Muscle of leg (tissue), 3 donors: ENCODE measurements at regions not wholly inside any gene's neighbourhood (a gene's known extent, or its start where the extent isn't known, plus 50 kb on each side); places are given as distances from the start of the nearest gene placed in this dataset.

Source experiments
- DNase-seq: peaks from one replicate; pipeline ENCODE4 v3.0.0; 2013
- H3K27ac ChIP-seq: one replicate; pipeline ENCODE4 v1.5.1; 2013; ENCODE audit warnings: mild to moderate bottlenecking, low read length, control low read depth
- H3K27me3 ChIP-seq: one replicate; pipeline ENCODE4 v1.6.1; 2013; ENCODE audit warnings: low read length; ENCODE audit not compliant: control insufficient read depth, insufficient read depth
- H3K36me3 ChIP-seq: one replicate; pipeline ENCODE4 v1.6.1; 2013; ENCODE audit warnings: low read length; ENCODE audit not compliant: control insufficient read depth, insufficient read depth
- H3K4me1 ChIP-seq: one replicate; pipeline ENCODE4 v1.6.1; 2013; ENCODE audit warnings: low read length; ENCODE audit not compliant: control insufficient read depth, insufficient read depth
- H3K4me3 ChIP-seq: one replicate; pipeline ENCODE4 v1.5.1; 2013; ENCODE audit warnings: low read length, control low read depth
- H3K9me3 ChIP-seq: replicated peaks from 2 replicates; pipeline ENCODE4 v1.6.1; 2013; ENCODE audit warnings: low read depth, low read length; ENCODE audit not compliant: control insufficient read depth
- WGBS: methylation state at CpG from one replicate; pipeline ENCODE4 v1.1.5; 2013; ENCODE audit warnings: missing lambda C conversion rate; ENCODE audit not compliant: insufficient coverage; 5-methylcytosine and 5-hydroxymethylcytosine counted together

GRCh38 chr1:192475970-192476369, 99.6 kb upstream of the RGS1 start:
- Histone ChIP-seq H3K9me3 (peaks cover 5% of the 10 kb centered on the region), H3K27ac (no peak overlapping the region), H3K27me3 (no peaks in the 10 kb centered on the region), H3K36me3 (no peaks in the 10 kb centered on the region), H3K4me1 (peaks cover 9% of the 10 kb centered on the region), H3K4me3 (no peak overlapping the region)
- 100% methylated on average over 1 of the region's 3 CpGs for WGBS
- DNase-seq: peak; percentile 35

- peak; percentile 27 for DNase-seq
- H3K27ac ChIP-seq: no peak overlapping the region
Observed at GRCh38 chr1:192476802-192477298, 98.7 kb upstream of the RGS1 start.

GRCh38 chr1:192477630-192478029, 97.9 kb upstream of the RGS1 start:
- WGBS: no CpG with 5 or more reads among the region's 2 CpGs
- Histone ChIP-seq H3K27me3 (no peaks in the 10 kb centered on the region), H3K27ac (no peak overlapping the region), H3K4me1 (peaks cover 9% of the 10 kb centered on the region), H3K36me3 (no peaks in the 10 kb centered on the region), H3K9me3 (peaks cover 5% of the 10 kb centered on the region), H3K4me3 (no peak overlapping the region)
- peak; percentile 71 for DNase-seq

More at GRCh38 chr1:192476802-192477298, 98.7 kb upstream of the RGS1 start:
- 67% methylated on average over 7 of the region's 12 CpGs for WGBS
- Histone ChIP-seq H3K36me3 (no peaks in the 10 kb centered on the region), H3K27me3 (no peaks in the 10 kb centered on the region), H3K9me3 (peaks cover 5% of the 10 kb centered on the region), H3K4me1 (peaks cover 9% of the 10 kb centered on the region), H3K4me3 (no peak overlapping the region)

- Histone ChIP-seq H3K36me3 (no peaks in the 10 kb centered on the region), H3K4me1 (peaks cover 3% of the 10 kb centered on the region), H3K27me3 (no peaks in the 10 kb centered on the region), H3K4me3 (no peak overlapping the region), H3K9me3 (no peaks in the 10 kb centered on the region), H3K27ac (no peak overlapping the region)
- peak; percentile 73 for DNase-seq
- no CpG with 5 or more reads among the region's 1 CpG for WGBS
Observed at GRCh38 chr1:192485692-192486436, 89.7 kb upstream of the RGS1 start.

GRCh38 chr1:192488058-192488457, 87.5 kb upstream of the RGS1 start:
- H3K4me3 ChIP-seq: no peak overlapping the region
- H3K36me3 ChIP-seq: no peaks in the 10 kb centered on the region
- no peak for DNase-seq
- no peaks in the 10 kb centered on the region for H3K9me3 ChIP-seq
- H3K4me1 ChIP-seq: peaks cover 3% of the 10 kb centered on the region
- H3K27me3 ChIP-seq: no peaks in the 10 kb centered on the region
- no peak overlapping the region for H3K27ac ChIP-seq

GRCh38 chr1:192489047-192489446, 86.5 kb upstream of the RGS1 start:
- WGBS: no CpG with 5 or more reads among the region's 1 CpG
- Histone ChIP-seq H3K4me3 (no peak overlapping the region), H3K36me3 (no peaks in the 10 kb centered on the region), H3K27me3 (no peaks in the 10 kb centered on the region), H3K27ac (peak overlapping the region; percentile 94), H3K9me3 (no peaks in the 10 kb centered on the region), H3K4me1 (peaks cover 3% of the 10 kb centered on the region)
- DNase-seq: peak; percentile 60

- Histone ChIP-seq H3K9me3 (no peaks in the 10 kb centered on the region), H3K4me1 (peaks cover 3% of the 10 kb centered on the region), H3K4me3 (no peak overlapping the region), H3K27ac (peak overlapping the region; percentile 94), H3K27me3 (no peaks in the 10 kb centered on the region), H3K36me3 (no peaks in the 10 kb centered on the region)
- peak; percentile 97 for DNase-seq
- no CpG with 5 or more reads among the region's 2 CpGs for WGBS
Observed at GRCh38 chr1:192489748-192490147, 85.8 kb upstream of the RGS1 start.

GRCh38 chr1:192491804-192492554, 83.6 kb upstream of the RGS1 start:
- DNase-seq: no peak
- Histone ChIP-seq H3K4me1 (peaks cover 3% of the 10 kb centered on the region), H3K4me3 (no peak overlapping the region), H3K27me3 (no peaks in the 10 kb centered on the region), H3K9me3 (no peaks in the 10 kb centered on the region), H3K27ac (no peak overlapping the region), H3K36me3 (no peaks in the 10 kb centered on the region)
- WGBS: no CpG with 5 or more reads among the region's 2 CpGs

GRCh38 chr1:192493584-192493983, 82.0 kb upstream of the RGS1 start:
- Histone ChIP-seq H3K4me3 (no peak overlapping the region), H3K27me3 (no peaks in the 10 kb centered on the region), H3K27ac (no peak overlapping the region), H3K4me1 (peaks cover 3% of the 10 kb centered on the region), H3K9me3 (no peaks in the 10 kb centered on the region), H3K36me3 (no peaks in the 10 kb centered on the region)
- no peak for DNase-seq
- WGBS: no CpG with 5 or more reads among the region's 1 CpG

- Histone ChIP-seq H3K4me1 (no peaks in the 10 kb centered on the region), H3K27me3 (no peaks in the 10 kb centered on the region), H3K27ac (no peak overlapping the region), H3K9me3 (peaks cover 2% of the 10 kb centered on the region), H3K4me3 (no peak overlapping the region), H3K36me3 (no peaks in the 10 kb centered on the region)
- 100% methylated on average over 1 of the region's 3 CpGs for WGBS
- DNase-seq: no peak
Observed at GRCh38 chr1:192496369-192497056, 79.1 kb upstream of the RGS1 start.
